KG1 (cell line): ENCODE measurements at regions not wholly inside any gene's neighbourhood (a gene's known extent, or its start where the extent isn't known, plus 50 kb on each side); places are given as distances from the start of the nearest gene placed in this dataset.
"Not testable (repeated sequence)": the region's sequence is repeated elsewhere in the genome, so short reads cannot be mapped to it uniquely, and the experiment has no call there.

Experiments
- DNase-seq: peaks from one replicate; lab custom pipeline; 2025; lab: John Stamatoyannopoulos, UW

- DNase-seq: no peak
Observed at GRCh38 chr2:5150871-5151270, 541.3 kb upstream of the SOX11 start.

GRCh38 chr2:5164776-5165525 lies 527.2 kb upstream of the SOX11 start:
- no peak for DNase-seq

DNA sequence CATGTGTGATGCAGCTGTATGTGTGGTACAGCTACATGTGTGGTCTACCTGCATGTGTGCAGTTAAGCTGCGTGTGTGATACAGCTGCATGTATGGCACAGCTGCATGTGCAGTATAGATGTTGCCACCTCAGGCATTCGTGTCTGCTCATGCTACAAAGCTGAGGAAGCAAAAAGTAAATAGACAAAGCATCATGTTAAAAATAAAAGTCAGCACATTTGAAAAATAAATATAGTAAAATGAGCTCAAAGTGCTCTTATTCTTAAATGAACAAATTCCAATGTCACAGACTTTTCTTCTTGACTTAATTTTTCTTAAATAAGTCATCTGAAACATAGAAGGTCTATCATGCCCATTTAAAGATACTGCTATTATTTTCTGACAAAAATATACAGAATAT lies 519.3 kb upstream of the SOX11 start:
- no peak for DNase-seq

- DNase-seq: no peak
Observed at GRCh38 chr2:5173876-5174535, 518.2 kb upstream of the SOX11 start.

GRCh38 chr2:5175231-5175630 lies 517.0 kb upstream of the SOX11 start:
- no peak for DNase-seq

GRCh38 chr2:5176764-5177163 lies 515.4 kb upstream of the SOX11 start:
- no peak for DNase-seq

DNA sequence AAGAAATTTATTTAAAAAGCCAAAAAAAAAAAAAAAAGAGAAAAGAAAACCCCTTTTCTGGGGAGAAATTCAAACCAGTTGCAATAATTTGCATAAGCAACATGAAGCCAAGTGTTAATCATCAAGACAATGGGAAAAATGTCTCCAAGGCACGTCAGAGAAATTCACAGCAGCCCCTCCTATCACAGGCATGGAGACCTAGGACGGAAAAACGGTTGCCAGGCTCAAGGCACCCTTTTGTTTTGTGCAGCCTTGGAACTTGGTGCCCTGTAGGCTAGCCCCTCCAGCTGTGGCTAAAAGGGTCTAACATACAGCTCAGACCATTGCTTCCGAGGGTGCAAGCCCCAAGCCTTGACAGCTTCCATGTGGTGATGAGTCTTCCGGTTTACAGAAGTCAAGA lies 509.2 kb upstream of the SOX11 start:
- no peak for DNase-seq

GRCh38 chr2:5187283-5187682 lies 504.9 kb upstream of the SOX11 start:
- no peak for DNase-seq

DNA sequence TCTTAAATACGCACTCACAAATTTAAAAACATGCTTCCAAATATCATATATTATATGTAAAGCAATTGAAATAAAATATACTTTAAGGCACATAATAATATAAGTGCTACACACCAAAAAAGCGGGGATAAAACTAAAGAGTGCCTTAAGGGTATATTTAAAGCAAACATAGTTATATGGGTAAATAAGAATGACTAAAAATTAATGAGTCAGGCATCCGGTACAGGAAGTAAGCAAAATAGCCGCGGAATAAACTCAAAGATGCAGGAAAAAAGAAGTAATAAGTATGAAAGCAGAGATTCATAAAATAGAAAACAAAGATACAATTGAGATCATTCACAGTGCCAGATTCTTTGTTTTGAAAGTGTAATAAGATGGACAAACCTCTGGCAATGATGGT lies 503.5 kb upstream of the SOX11 start:
- no peak for DNase-seq

- no peak for DNase-seq
Observed at GRCh38 chr2:5190023-5190422, 502.2 kb upstream of the SOX11 start.

- DNase-seq: no peak
Observed at GRCh38 chr2:5195636-5196035, 496.5 kb upstream of the SOX11 start.

- DNase-seq: no peak
Observed at GRCh38 chr2:5203134-5203755, 488.9 kb upstream of the SOX11 start.

DNA sequence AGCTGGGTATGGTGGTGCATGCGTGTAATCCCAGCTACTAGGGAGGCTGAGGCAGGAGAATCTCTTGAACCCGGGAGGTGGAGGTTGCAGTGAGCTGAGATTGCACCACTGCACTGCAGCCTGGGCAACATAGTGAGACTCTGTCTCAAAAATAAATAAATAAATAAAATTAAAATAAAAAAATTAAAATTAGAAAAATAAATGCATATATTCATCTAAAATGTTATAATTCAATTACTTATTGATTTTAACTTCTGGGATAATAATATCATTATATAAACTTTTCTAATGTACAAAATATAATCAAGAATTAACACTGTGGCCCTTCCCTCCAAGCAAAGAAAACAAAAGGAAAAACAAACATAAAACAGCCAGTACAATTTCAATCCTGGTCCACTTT lies 485.4 kb upstream of the SOX11 start:
- not testable (repeated sequence) for DNase-seq

DNA sequence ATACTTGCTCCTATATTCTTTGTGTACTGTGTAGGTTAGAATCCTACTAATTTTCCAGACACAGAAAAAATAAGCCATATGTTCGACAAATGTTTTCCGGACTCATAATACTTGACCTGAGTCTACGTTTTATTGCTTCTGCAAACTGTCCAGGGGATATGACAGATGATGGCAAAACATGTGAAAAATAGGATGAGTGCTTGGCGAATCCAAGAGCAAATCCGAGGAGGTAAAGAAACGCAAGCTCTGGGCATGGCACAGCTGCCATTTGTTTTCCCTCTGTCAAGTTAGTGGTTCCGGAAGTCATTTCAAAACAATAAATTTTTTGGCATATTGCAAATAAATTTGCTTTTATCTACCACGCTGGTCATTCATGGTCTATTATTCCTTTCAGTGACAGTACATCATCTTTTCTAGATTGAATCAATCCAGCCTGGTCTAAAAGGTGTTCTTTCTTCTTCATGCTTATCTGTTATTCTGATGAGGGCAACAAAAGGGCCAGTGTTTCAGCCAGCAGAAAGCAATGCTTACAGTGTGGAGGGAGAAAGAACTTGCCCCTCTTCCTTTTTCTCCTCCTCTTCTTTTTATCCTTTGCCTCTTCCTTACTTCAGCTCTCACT lies 476.1 kb upstream of the SOX11 start:
- no peak for DNase-seq

- DNase-seq: no peak
Observed at GRCh38 chr2:5227062-5227699, 465.0 kb upstream of the SOX11 start.

GRCh38 chr2:5229574-5229973 lies 462.6 kb upstream of the SOX11 start:
- no peak for DNase-seq

GRCh38 chr2:5230444-5230843 lies 461.7 kb upstream of the SOX11 start:
- DNase-seq: no peak

GRCh38 chr2:5230855-5231254 lies 461.3 kb upstream of the SOX11 start:
- DNase-seq: no peak

GRCh38 chr2:5231287-5231686 lies 460.9 kb upstream of the SOX11 start:
- no peak for DNase-seq

DNA sequence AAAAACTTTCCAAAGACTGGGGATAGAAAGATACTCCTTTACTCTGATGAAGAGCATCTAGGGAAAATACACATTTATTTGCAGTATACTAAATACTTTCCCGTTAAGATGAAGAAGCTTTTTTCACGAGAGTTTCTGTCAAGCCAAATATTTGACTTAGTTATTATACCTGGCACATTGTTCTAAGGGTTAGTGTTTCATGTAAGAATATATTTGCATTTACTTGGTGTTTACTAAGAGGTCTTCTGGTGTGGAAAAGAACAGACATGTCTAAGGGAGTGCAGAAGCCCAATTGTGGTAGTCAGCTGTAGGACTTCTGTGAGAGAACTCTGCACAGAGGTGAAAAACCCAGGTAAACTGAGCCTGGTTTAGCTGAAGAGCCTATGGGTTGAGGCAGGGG lies 457.6 kb upstream of the SOX11 start:
- no peak for DNase-seq

- no peak for DNase-seq
Observed at GRCh38 chr2:5235701-5236100, 456.5 kb upstream of the SOX11 start.

DNA sequence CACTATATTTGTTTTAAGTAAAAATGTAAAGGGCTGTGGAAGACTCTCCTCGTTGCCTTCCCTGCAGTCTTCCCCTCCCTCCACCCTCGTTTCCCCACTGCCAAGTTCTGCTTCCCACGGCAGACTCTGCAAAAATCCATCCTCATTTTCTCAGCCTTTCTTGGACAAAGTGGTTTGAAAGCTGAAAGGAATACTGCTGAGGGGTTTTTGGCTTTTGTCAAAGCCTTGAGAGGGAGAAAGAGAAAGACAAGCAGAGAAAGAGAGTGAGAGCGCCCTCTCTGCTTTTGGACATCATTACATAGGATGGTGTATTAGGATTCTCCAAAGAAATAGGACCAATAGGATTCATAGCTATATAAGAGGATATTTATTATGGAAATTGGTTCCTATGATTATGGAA lies 455.9 kb upstream of the SOX11 start:
- DNase-seq: no peak

DNA sequence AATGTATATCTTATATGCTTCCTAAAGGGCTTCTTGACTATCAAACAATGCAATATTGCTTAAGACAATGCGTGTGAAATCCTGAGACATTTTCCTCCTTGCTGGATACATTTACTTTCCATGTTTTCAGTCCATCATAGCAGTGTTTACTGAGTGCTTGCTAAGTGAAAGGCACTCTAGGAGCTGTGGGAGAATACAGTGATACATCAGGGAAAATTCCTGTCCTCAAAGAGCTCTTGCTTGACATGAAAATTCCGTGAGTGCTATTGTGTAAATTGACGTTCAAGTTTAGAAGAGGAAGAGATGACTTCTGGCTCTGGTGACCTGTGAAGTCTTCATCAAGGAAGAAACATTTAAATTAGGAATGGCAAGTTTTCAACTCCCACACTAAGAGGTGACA lies 449.4 kb upstream of the SOX11 start:
- no peak for DNase-seq
